ENCODE measurements at regions not wholly inside any gene's neighbourhood (a gene's known extent, or its start where the extent isn't known, plus 50 kb on each side); places are given as distances from the start of the nearest gene placed in this dataset.

DNA sequence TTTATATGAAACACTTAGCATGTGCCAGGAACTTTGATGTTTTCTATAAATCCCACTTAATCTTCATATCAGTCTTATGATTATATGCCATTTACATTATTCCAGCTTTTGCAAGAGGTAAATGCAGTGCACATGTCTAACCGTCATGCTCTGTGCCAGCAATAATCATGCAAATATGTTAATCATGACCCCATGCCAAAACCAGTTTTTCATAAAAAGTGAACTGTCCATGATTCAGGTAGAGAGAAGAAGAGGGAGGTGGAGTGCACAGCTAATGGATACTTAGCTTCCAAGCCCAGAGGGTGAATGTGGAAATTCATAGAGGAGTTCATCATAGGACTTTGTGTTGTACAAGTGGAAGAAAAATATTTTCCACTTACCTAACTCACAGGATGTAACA, 458.4 kb downstream of the TBC1D4 start:
- H3K27me3 Mint-ChIP-seq (ENCODE audit: insufficient read depth, unreplicated experiment): no peaks in the 10 kb centered on the region
- H3K4me3 Mint-ChIP-seq (ENCODE audit: unreplicated experiment): no peak overlapping the region
- peaks cover 5% of the 10 kb centered on the region for H3K4me1 Mint-ChIP-seq (ENCODE audit: insufficient read depth, unreplicated experiment)
- no peak for DNase-seq (ENCODE audit: unreplicated experiment)
- H3K27ac Mint-ChIP-seq (ENCODE audit: low read depth, unreplicated experiment): no peak overlapping the region
- ChIA-PET CTCF (no interaction called here), POLR2A (interaction anchor here (0.5 to 1.3 kb wide), 2 partner anchors 49 to 506 kb away, joined by 3 read pairs; no protein-coding TSS in a partner anchor)
- peaks cover 8% of the 10 kb centered on the region for H3K9me3 Mint-ChIP-seq (ENCODE audit: unreplicated experiment)
- TF ChIP-seq, protein P1, sequence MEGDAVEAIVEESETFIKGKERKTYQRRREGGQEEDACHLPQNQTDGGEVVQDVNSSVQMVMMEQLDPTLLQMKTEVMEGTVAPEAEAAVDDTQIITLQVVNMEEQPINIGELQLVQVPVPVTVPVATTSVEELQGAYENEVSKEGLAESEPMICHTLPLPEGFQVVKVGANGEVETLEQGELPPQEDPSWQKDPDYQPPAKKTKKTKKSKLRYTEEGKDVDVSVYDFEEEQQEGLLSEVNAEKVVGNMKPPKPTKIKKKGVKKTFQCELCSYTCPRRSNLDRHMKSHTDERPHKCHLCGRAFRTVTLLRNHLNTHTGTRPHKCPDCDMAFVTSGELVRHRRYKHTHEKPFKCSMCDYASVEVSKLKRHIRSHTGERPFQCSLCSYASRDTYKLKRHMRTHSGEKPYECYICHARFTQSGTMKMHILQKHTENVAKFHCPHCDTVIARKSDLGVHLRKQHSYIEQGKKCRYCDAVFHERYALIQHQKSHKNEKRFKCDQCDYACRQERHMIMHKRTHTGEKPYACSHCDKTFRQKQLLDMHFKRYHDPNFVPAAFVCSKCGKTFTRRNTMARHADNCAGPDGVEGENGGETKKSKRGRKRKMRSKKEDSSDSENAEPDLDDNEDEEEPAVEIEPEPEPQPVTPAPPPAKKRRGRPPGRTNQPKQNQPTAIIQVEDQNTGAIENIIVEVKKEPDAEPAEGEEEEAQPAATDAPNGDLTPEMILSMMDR (IDR thresholded peaks at IDR 0.05; ENCODE audit: unreplicated experiment): no peak
- intact Hi-C loops (cut with micrococcal nuclease): no loop called here
- BruUV-seq (replicated peaks): no TSS peak
- H3K36me3 Mint-ChIP-seq (ENCODE audit: insufficient read depth, unreplicated experiment): no peaks in the 10 kb centered on the region

DNA sequence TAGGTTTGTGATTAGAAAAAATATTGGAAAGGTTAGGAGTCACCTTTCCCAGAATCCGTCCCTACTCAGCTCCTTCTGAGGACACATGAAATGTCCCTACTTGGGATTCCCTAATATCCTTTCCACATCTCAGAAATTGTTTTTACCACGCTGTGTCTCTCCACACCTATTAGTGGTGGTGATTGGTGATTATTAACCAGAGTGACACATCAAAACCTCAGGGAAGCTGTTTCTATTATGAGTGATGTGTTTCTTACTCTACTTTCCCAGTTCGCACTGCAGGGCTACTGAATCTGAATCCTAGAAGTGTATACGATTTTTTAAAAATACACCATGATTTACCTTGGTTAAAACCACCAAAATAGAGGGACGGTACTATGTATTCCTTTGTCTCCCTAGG, 460.8 kb downstream of the TBC1D4 start:
- no peak overlapping the region for H3K4me3 Mint-ChIP-seq (ENCODE audit: unreplicated experiment)
- intact Hi-C loops (cut with micrococcal nuclease): no loop called here
- no peaks in the 10 kb centered on the region for H3K27me3 Mint-ChIP-seq (ENCODE audit: insufficient read depth, unreplicated experiment)

DNA sequence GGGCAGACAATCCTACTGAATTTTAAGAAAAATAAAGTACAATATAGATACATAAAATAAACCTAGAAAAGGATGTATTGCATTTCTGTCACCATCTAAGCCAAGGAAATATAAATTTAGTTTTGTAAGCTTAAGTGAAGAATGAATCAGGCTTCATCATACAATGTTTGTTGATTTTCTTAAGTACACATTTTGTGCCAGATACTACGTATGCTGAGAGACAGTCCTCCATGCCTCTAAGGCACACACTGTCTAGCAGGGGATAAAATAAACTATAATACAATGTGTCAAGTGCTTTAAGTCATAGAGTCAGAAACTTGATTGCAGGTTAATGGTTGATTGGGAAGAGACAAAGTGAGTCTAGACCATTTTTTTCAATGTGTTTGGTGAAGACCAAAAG, 465.7 kb downstream of the TBC1D4 start:
- ChIA-PET CTCF (no interaction called here), POLR2A (no interaction called here)
- TF ChIP-seq, protein P1 (IDR thresholded peaks at IDR 0.05; ENCODE audit: unreplicated experiment): no peak
- intact Hi-C loops (cut with micrococcal nuclease): no loop called here
- Mint-ChIP-seq H3K9me3 (ENCODE audit: unreplicated experiment) (no peaks in the 10 kb centered on the region), H3K4me1 (ENCODE audit: insufficient read depth, unreplicated experiment) (no peaks in the 10 kb centered on the region), H3K36me3 (ENCODE audit: insufficient read depth, unreplicated experiment) (no peaks in the 10 kb centered on the region), H3K4me3 (ENCODE audit: unreplicated experiment) (no peak overlapping the region), H3K27me3 (ENCODE audit: insufficient read depth, unreplicated experiment) (no peaks in the 10 kb centered on the region), H3K27ac (ENCODE audit: low read depth, unreplicated experiment) (no peak overlapping the region)
- BruUV-seq (replicated peaks): no TSS peak
- no peak for DNase-seq (ENCODE audit: unreplicated experiment)

More for the DNA sequence above, 460.8 kb downstream of the TBC1D4 start:
- DNase-seq (ENCODE audit: unreplicated experiment): no peak
- peaks cover 5% of the 10 kb centered on the region for H3K4me1 Mint-ChIP-seq (ENCODE audit: insufficient read depth, unreplicated experiment)
- BruUV-seq (replicated peaks): no TSS peak
- H3K9me3 Mint-ChIP-seq (ENCODE audit: unreplicated experiment): no peaks in the 10 kb centered on the region
- TF ChIP-seq, protein P1 (IDR thresholded peaks at IDR 0.05; ENCODE audit: unreplicated experiment): no peak
- no peaks in the 10 kb centered on the region for H3K36me3 Mint-ChIP-seq (ENCODE audit: insufficient read depth, unreplicated experiment)
- H3K27ac Mint-ChIP-seq (ENCODE audit: low read depth, unreplicated experiment): no peak overlapping the region
- CTCF ChIA-PET: interaction anchor here (0.7 kb wide), 1 partner anchor 198 kb away, joined by 3 read pairs; no protein-coding TSS in a partner anchor
- POLR2A ChIA-PET: no interaction called here

DNA sequence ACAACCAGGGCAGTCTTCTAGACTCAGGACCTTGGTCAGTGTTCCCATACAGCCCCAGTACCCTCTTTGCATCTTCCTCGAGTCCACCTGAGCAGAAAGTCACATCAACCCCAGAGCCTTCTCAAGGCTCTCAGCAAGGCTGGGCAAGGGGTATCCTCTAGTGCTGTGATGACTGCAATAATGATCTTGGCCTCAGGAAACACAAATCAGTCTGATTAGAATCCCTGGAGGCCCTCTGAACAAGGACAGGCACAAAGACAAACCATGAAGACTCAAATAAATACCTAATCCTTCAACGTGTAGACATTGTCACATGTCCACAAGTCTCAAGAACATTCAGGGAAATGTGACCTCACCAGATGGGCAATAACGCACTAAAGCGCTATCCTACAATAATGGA, 468.2 kb downstream of the TBC1D4 start:
- H3K4me3 Mint-ChIP-seq (ENCODE audit: unreplicated experiment): no peak overlapping the region
- intact Hi-C loops (cut with micrococcal nuclease): no loop called here
- no peak for DNase-seq (ENCODE audit: unreplicated experiment)
- H3K4me1 Mint-ChIP-seq (ENCODE audit: insufficient read depth, unreplicated experiment): no peaks in the 10 kb centered on the region
- no TSS peak for BruUV-seq (replicated peaks)
- H3K36me3 Mint-ChIP-seq (ENCODE audit: insufficient read depth, unreplicated experiment): no peaks in the 10 kb centered on the region
- TF ChIP-seq, protein P1 (IDR thresholded peaks at IDR 0.05; ENCODE audit: unreplicated experiment): no peak
- ChIA-PET CTCF (no interaction called here), POLR2A (no interaction called here)
- no peak overlapping the region for H3K27ac Mint-ChIP-seq (ENCODE audit: low read depth, unreplicated experiment)
- H3K27me3 Mint-ChIP-seq (ENCODE audit: insufficient read depth, unreplicated experiment): no peaks in the 10 kb centered on the region
- no peaks in the 10 kb centered on the region for H3K9me3 Mint-ChIP-seq (ENCODE audit: unreplicated experiment)
